KOPT-K1 (cell line): ENCODE measurements at regions not wholly inside any gene's neighbourhood (a gene's known extent, or its start where the extent isn't known, plus 50 kb on each side); places are given as distances from the start of the nearest gene placed in this dataset.

Source experiments
- H3K27ac ChIP-seq: fragments of 200-600 bp; sonication (generic); 2 replicates; pipeline ENCODE4 v1.5.1; 2016; ENCODE audit warnings: antibody characterized with exemption, mild to moderate bottlenecking, low read depth, low read length; ENCODE audit not compliant: poor library complexity, severe bottlenecking
- H3K36me3 ChIP-seq: fragments of 200-600 bp; sonication (generic); 2 replicates; pipeline ENCODE4 v1.5.1; 2017; ENCODE audit warnings: antibody characterized with exemption, mild to moderate bottlenecking, low read length, moderate library complexity; ENCODE audit not compliant: insufficient read depth
- H3K9me3 ChIP-seq: fragments of 200-600 bp; sonication (generic); 2 replicates; pipeline ENCODE4 v1.5.1; 2017; ENCODE audit warnings: antibody characterized with exemption, low read length, mild to moderate bottlenecking; ENCODE audit not compliant: insufficient read depth, poor library complexity, severe bottlenecking

DNA sequence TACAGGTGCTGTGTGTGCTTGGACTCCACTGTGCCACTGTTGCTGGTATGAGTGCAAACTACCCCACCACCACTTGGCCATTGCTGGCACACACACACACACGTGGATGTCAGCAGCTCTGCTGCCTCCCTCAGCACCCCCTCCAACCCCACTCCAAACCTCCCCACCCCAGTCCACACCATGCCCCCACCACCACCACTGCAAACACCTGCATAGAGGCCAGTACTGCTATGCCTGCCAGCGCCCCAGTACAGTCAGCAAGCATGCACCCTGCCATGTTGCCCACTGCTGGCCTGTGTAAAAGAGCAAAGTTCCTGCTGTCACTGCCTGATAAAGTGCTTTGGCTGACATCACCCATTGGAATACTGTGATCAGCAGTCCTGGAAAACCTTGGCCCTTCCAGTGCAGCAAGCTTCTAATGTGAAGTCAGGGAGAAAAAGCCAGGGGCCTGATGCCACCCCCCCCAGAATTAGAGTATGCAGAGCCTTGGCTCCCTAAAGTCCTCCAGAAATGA lies 519.2 kb upstream of the PCDH15 start:
- no peaks in the 10 kb centered on the region for H3K36me3 ChIP-seq
- H3K27ac ChIP-seq = no peak overlapping the region
- no peaks in the 10 kb centered on the region for H3K9me3 ChIP-seq

DNA sequence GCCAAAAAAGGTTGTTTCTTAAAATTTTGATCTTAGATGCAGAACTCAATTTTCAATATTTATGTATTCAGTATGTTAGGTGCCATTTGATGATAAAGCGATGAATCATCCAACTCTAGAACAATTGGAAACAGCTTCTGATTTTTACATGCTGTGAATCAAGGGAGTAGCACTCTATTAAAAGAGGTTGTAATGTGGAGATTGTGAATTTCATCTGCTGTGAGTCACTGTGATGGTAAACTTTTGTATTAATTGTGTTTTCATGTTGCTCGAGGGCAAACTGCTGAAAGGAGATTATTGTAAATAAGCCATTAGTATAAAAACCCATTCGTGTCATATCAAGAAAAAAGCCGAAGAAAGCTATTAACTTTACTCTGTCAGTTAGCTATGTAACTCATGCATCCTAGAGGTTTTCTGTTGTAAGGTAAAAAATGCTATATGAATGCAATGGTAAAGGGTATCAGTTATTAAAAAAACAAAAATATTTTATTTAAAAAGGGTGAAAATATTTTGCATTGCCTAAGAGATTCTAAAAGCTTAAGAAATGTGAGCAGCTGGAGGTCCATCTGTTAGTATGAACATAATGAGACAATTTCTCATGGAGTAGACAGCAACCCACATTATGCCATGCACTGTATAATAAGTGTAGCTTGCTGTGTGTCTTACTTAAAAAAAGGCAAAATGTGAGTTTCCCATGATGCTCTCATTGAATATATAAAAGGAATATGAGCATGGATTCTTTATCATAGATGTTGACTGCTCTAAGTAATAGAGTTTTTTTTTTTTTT lies 511.0 kb upstream of the PCDH15 start:
- Histone ChIP-seq H3K9me3 (no peaks in the 10 kb centered on the region), H3K36me3 (no peaks in the 10 kb centered on the region), H3K27ac (no peak overlapping the region)

DNA sequence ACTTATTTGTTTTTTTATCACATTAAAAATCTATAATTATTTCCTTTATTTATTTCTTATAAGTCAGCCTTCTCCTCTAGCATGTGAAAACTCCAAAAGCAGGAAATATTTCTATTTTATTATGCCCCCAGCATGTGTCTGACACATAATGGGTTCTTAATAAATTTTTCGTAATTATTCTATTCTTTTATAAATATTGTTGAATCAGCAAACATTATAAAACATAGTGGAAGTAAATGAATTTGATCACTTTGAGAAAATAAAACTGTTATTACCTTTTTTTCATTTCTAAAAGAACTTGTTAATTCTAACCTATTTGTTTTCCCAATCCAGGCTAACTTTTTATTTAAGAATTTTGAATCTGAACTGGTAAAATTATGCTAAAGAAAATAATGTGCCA lies 509.1 kb upstream of the PCDH15 start:
- H3K27ac ChIP-seq = no peak overlapping the region
- H3K36me3 ChIP-seq = no peaks in the 10 kb centered on the region

DNA sequence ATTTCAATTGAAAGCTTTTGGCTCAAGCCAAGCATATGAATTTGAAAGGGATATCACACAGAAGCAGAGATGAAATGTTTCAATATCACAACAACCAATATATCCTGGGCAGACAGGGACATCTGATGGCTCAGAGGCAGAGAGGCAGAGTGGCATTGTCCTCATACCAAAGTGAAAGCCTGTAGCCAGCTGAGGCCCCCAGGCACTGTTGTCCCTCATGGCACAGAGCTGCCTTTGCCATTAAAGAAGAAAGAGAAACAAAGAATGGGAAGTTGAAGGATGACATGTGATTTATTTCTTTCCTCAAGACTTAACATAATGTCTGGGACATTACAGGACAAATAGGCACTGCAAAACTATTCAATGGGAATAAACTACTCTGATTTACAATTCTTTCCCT lies 504.3 kb upstream of the PCDH15 start:
- H3K36me3 ChIP-seq = no peaks in the 10 kb centered on the region
- no peak overlapping the region for H3K27ac ChIP-seq
- H3K9me3 ChIP-seq = no peaks in the 10 kb centered on the region

More for the DNA sequence above, 509.1 kb upstream of the PCDH15 start:
- H3K9me3 ChIP-seq = no peaks in the 10 kb centered on the region

DNA sequence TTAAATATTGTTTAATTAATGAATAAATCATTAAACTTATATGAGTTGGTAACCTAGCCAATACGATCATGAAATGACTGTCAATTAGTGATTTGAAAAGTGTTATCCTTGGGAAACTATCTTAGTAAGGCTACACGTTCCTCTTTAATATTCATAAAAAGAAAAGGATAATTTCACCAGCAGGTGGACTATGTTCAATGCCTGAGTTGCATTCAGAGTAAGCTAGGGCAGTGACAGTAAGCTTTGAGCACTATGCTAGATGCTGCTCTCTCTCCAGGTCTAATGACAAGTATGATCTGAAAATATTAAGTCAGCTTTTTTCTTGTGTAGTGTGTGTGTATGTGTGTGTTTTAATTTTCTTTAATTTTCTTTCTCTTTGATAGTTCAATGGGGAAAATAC lies 486.3 kb upstream of the PCDH15 start:
- Histone ChIP-seq H3K27ac (no peak overlapping the region), H3K36me3 (no peaks in the 10 kb centered on the region), H3K9me3 (no peaks in the 10 kb centered on the region)

DNA sequence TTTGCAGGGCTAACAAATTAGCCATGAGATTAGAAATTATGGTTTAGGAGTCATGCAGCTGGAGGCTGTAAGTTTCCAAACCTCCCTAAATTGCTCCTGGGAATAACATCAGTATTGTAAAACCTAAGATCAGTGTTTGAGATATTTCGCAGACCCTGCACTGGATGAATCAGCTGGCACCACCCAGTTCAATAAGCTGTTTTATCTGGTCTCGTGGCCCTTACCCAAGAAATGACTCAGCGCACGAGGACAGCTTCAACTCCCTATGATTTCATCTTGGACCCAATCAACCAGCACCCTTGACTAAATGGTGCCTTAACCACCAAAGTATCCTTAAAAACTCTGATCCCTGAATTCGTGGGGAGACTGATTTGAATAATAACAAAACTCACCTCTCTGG lies 482.0 kb upstream of the PCDH15 start:
- Histone ChIP-seq H3K36me3 (no peaks in the 10 kb centered on the region), H3K27ac (no peak overlapping the region), H3K9me3 (no peaks in the 10 kb centered on the region)

DNA sequence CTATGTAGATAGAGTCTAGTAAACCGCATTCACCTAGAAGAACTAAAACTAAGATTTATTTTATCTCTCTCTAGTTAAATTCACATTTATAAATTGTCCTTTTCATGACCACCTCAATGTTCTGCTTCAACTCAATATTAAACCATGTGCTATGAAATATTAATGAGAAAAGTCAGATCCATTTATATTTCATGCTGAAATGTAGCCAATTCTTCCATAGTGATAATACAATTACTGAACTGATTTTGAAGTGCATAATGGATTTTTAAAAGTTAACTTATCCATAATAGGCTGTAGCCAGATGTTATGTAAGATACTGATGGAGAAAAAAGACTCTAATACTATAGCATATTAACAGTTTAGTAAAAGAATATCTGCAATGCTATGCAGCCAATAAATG lies 479.7 kb upstream of the PCDH15 start:
- H3K36me3 ChIP-seq = no peaks in the 10 kb centered on the region
- no peak overlapping the region for H3K27ac ChIP-seq
- no peaks in the 10 kb centered on the region for H3K9me3 ChIP-seq

DNA sequence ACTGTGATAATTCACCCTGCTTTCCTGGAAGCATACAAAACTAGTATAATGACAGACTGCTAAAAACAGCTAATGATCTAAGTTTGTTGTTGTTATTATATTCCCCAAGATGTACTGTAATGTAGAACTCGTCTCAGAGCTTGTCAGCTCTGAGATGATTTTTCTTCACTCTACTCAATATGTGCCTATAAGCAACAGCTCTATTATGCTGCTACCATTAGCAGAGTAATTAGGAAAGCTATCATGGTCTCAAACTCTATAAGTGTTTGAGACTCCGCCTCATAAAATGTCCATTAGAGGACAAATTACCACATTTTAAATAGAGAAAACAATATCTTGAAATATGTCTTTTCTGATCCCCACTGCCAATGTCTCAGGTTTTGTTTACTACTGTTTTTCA lies 476.5 kb upstream of the PCDH15 start:
- no peaks in the 10 kb centered on the region for H3K36me3 ChIP-seq
- no peak overlapping the region for H3K27ac ChIP-seq
- no peaks in the 10 kb centered on the region for H3K9me3 ChIP-seq

DNA sequence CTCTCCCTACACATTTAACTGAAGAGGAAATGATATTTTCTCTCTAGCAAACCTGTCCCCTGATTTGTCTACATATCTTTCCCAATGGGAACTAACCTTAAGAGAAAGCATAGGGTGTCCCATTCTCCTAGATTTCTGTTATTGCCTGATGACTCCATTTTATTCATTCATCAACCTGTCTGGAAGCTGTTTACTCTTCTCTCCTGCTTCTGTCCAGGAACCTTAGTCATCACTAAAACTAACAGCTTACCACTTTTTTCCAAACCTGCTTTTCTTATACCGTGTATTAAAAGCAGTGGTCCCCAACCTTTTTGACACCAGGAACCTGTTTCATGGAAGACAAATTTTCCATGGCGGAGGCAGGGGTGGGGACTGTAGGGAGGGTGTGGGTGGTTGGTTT lies 473.3 kb upstream of the PCDH15 start:
- Histone ChIP-seq H3K27ac (no peak overlapping the region), H3K36me3 (no peaks in the 10 kb centered on the region), H3K9me3 (no peaks in the 10 kb centered on the region)

DNA sequence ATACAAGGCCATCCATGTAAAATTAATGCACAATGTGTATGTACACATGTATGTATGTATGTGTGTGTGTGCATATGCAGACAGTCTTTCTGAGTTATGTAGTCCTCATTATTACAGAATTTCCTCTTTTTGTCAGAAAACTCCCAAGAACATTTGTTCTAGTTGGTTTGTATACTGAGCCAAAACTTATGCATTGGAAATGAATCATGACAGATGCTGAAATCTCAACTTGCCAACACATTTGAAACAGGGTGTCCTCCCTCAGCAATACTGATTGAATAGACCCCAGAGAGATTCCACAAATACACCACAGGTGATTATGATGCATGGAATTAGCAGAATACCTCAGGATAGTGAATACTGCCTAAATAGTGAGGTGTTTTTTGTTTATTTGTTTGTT lies 472.9 kb upstream of the PCDH15 start:
- no peaks in the 10 kb centered on the region for H3K36me3 ChIP-seq
- no peak overlapping the region for H3K27ac ChIP-seq
- H3K9me3 ChIP-seq = no peaks in the 10 kb centered on the region

DNA sequence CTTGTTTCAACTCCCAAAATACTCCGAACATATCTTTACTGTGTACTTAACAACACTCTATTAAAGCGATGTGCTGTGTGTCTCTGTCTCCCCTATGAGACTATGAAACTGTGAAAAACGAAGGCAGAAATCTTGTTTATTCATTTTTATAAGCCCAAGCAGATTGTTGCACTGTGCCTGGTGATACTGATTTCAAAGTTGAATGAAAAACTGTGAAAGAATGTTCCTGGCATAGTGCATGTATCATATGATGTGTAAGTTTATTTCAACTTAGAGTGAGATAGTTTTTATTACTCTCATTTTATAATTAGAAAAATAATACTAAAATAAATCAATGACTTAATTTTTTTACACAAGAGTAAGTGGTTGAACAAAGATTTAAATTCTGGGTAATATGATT lies 471.9 kb upstream of the PCDH15 start:
- no peaks in the 10 kb centered on the region for H3K9me3 ChIP-seq

DNA sequence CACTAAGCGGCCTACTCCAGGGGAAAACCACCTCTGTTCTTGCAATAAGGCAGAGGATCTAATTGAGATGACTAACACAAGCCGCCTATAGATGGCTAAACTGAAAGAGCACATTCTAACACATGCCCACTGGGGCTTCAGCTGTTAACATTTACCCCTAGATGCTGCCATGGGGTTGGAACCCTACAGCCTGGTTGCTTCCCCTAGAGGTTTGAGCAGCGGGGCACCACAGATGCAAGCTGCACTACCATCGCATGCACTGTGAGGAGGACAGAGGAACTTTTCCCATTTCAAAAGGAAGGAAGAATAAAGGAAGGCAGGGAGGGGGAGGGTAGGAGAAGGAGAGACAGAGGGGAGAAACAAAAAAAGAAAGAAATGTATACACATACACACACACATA lies 465.8 kb upstream of the PCDH15 start:
- Histone ChIP-seq H3K9me3 (no peaks in the 10 kb centered on the region), H3K36me3 (no peaks in the 10 kb centered on the region), H3K27ac (no peak overlapping the region)

More for the DNA sequence above, 471.9 kb upstream of the PCDH15 start:
- H3K27ac ChIP-seq = no peak overlapping the region
- H3K36me3 ChIP-seq = no peaks in the 10 kb centered on the region

DNA sequence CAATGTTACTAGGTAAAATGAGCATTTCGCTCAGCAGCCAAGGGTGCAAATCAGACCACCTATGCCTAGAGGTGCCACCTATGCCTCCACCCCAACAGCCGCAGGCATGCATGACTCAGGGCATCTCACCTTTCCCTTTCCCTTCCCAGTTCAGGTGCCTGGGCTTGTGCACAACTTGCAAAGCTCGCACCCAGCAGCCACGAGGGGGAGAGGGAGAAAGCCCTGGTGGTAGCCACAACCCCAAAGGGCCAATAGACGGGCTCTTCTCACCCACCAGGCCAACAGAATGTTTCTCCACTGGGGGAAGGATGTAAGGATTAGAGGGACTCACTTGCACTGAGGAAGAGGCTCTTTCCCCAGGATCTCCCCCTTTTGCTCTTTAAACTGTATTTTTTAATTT lies 462.3 kb upstream of the PCDH15 start:
- H3K36me3 ChIP-seq = no peaks in the 10 kb centered on the region
- no peaks in the 10 kb centered on the region for H3K9me3 ChIP-seq
- no peak overlapping the region for H3K27ac ChIP-seq

DNA sequence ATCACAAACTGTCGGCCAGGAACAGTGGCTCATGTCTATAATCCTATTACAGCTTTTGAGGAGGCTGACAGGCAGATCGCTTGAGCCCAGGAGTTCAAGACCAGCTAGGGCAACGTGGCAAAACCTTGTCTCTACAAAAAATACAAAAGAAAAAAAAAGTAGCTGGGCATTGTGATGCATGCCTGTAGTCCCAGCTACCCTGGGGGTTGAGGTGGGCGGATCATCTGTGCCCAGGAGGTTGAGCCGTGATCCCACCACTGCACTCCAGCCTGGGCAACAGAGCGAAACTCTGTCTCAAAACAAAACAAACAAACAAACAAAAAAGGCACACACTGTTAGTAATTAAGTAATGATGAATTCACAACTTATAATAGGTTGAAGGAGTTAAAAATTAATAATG lies 441.5 kb upstream of the PCDH15 start:
- Histone ChIP-seq H3K27ac (no peak overlapping the region), H3K36me3 (no peaks in the 10 kb centered on the region), H3K9me3 (no peaks in the 10 kb centered on the region)

DNA sequence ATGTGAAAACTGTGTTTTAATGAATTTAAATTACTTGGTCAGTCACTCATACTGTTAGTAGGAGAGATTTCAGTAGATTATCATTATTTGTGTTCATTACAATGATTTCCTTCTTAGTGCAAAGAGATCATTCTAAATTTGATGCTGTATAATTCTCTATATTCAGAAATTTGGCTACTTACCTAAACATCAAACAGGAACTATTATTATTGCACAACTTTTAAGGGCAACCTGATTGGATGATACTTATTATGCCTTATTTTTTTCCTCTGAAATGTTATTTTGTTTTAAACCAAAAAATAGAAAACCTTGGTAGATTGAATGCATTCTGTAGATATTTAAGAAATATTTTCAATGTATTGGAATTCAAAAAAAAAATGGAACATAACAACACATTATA lies 436.4 kb upstream of the PCDH15 start:
- no peak overlapping the region for H3K27ac ChIP-seq
- H3K9me3 ChIP-seq = no peaks in the 10 kb centered on the region
- H3K36me3 ChIP-seq = no peaks in the 10 kb centered on the region

DNA sequence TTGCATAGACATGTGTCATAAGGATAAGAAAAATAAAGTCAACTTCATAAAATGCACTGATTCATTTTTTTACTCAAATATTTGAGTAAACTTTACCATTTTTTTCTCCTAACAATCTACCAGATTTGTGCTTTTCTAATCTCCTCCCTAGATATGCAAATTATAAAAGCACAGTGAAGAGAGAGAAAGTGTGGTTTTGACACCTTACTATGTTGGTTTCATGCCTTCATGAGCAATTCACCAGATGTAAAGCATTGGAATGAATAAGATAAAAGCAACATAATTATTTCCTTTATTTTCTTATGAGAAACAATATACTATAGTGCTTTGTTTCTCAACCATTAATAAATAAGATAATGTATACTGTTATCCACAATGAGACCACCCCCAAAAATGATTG lies 432.5 kb upstream of the PCDH15 start:
- no peaks in the 10 kb centered on the region for H3K9me3 ChIP-seq
- no peaks in the 10 kb centered on the region for H3K36me3 ChIP-seq
- peak overlapping the region; percentile 57 for H3K27ac ChIP-seq
